EH (cell line): ENCODE measurements at regions not wholly inside any gene's neighbourhood (a gene's known extent, or its start where the extent isn't known, plus 50 kb on each side); places are given as distances from the start of the nearest gene placed in this dataset.

Experiments
- DNase-seq: peaks from one replicate; pipeline ENCODE4 v3.0.0-alpha.2; 2015; ENCODE audit warnings: low read depth

DNA sequence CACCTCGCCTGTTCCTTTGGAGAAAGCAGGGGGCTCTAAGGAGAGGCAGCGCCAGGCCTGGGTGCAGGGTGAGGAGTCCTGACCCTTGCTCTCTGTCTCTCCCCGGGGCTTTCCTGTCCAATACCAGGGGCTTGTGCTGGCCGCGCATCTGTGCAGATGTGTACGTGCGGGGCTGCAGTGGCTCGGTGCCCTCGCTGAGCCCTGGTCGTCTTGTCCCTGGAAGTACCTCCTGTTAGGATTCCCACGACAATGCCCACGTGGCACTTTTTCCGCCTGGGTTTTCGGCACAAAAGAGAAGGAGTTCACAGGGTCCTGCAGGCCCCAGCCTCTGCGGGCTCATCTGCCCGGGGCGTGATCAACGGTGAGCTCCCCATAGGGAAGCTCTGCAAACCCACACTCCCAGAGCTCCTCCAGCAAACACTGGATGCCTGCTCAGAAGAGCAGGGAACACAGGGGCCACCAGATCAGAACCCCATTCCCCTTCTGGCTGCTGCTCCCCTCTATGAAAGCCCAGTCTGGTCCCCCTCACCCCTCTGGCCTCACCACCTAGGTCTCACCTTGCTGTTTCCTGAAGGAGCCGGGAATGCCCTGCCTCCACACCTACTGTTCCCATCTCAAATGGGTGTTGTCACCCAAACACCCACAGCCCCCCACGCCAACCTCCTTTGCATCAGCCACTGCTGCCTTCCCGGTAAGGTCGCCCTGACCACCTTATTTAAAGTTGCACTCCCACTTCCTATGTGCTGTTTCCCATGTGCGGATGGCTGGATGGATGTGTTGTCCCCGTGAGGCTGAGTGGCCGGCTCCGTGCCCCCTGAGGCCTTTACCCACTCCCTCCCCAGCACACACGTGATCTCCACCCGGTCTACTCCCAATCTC is 62.6 kb upstream of the PRR20G start:
- DNase-seq = no peak

DNA sequence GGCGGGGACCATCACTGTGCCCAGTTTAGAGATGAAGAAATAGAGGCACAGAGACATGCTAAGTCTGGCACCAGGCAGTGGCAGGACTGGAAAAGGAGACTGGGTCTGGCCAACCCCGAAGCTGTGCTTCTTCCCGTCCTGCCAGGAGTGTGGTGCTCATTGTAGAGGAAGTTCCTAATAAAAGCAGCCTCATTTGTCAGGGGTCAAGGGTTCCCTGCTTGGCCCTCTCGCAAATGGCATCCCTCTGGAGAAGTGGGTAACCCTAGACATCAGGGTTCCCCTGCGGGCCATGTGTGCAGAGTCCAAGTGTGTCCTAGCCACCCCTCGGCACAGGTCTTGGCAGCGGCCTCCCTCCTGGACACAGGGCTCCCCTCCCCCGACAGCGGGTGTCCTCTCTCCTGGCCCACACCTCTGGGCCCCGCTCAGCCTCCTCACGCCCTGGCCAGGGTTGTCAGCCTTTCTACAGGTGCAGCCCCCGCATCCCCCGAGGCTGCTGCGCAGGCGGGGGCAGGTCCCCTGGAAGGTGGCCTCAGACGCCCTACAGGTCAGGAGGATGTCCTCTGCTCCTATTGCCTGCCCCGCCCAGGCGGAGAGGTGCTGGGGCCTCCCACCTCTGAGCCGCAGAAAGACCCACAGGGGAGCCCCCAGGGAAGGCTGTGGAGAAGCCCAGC is 61.8 kb upstream of the PRR20G start:
- DNase-seq = no peak

DNA sequence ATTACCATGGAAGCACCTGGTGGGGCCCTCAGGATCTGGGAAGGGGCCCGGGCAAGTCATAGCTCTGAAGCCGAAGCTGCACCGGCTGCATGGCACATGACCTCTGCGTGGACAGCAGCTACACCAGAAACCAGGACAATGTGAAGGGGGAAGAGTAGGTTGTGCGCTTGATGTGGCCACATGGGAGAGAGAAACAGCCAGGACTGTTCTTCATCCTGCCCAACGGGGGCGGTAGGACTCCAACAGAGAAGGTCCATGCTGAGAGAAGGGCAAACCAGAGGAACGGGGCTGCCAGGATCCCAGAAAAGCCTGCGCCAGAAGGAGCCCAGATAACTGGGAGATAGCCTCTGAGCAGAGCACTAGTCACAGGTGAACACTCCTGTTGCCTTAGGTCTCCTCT is 54.9 kb upstream of the PRR20G start:
- DNase-seq = no peak

DNA sequence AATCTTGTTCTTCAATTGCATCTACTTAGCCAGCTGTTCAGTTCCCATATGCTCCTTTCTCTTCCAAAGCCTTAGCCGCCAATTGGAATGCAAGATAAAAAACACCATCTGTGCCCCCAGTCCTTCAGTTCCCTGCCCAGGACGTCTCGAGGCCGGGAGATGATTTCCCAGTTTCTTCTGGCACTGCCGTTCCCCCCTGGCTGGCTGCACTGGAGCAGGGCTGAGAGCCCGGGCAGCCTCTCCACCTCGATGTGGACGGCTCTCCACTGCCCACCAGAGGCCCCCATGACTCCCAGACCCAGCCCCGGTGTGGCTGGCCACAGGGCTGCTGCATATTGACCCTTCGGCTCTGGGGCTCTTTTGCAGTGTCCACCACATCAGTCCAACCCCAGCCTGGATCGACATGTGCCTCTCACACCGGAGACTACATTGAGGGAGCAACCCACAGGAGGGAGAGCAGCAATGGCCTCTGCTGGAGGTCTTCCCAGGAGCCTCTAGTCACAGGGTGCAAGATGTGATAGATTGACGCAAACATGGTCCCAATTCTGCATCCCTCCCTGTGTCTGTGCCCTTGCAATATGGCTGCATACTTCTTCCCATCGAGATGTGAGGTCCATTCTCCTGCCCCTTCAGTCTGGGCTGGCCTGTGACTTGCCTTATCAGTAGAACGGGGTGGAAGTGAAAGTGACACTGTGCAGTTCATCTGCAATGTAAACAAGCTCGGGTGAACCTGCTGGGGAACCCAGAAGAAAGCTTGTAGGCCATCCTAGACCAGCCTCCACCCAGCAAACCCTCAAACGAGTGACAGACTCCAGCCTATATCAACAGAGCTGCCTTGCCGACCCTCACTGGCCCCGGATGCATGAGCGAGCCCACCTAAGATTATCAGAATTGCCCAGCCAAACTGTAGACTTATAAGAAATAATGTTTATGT is 52.3 kb upstream of the PRR20G start:
- no peak for DNase-seq

DNA sequence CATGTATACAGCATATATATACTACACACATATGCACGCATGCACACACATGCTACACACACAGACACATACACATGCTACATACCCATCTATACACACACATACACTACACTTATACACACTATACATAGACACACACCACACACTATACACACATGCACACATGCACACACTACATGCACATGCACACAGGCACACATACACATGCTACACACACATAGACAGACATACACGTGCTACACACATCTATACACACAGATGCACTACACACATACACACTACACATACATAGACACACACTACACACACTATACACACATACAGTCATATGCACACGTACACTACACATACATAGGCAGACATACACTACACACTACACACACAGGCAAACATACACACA is 51.2 kb upstream of the PRR20G start:
- DNase-seq = no peak

DNA sequence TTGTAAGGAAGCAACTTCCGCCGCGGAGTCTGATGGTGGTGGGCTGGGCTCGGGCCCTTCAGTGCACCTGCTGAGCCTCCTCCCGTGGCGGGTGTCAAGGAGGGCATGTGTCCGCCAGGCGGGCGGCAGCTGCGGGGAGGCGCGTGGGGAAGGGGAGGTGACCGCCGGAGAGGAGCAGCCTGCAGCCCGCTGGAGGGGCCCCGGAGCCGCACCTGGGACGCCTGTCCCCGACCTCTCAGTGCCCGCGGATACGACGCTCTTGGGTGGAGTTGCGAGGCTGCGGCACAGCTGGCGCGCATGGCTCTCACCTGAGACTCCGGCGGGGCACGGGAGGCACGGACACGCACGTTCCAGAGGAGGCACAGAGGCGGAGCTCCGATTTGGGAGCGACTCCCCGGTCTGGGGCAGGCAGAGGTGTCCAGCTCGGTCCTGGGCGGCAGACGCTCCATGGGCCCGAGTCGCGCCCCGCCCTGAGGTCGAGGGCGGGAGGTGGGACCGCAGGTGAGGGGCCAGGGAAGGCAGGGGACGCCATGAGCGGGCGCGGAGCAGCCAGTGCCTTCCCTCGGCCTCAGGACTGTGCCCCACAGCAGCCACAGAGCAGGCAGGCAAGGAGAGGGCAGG is 50.2 kb upstream of the PRR20G start:
- DNase-seq = no peak
